Chondrocyte (in vitro differentiated cells): ENCODE measurements at regions not wholly inside any gene's neighbourhood (a gene's known extent, or its start where the extent isn't known, plus 50 kb on each side); places are given as distances from the start of the nearest gene placed in this dataset.
A peak's percentile ranks its signal among the peaks of the same experiment; 100 is the strongest.

ENCODE experiments used
- DNase-seq: peaks from one replicate; pipeline ENCODE4 v3.0.0; 2021; ENCODE audit warnings: mixed read lengths, low spot score
- H3K27ac Mint-ChIP-seq: one replicate; pipeline ENCODE4 v1.8.0; 2021; ENCODE audit warnings: mild to moderate bottlenecking, moderate library complexity, mixed read lengths; ENCODE audit not compliant: unreplicated experiment
- H3K27me3 Mint-ChIP-seq: 2 replicates; pipeline ENCODE4 v1.8.0; 2021; ENCODE audit warnings: low read depth, mixed read lengths
- H3K36me3 Mint-ChIP-seq: 2 replicates; pipeline ENCODE4 v1.8.0; 2021; ENCODE audit warnings: low read depth, mixed read lengths
- H3K4me1 Mint-ChIP-seq: 2 replicates; pipeline ENCODE4 v1.8.0; 2021; ENCODE audit warnings: low read depth, mild to moderate bottlenecking, mixed read lengths
- H3K4me3 Mint-ChIP-seq: one replicate; pipeline ENCODE4 v1.8.0; 2021; ENCODE audit warnings: mild to moderate bottlenecking, moderate library complexity, mixed read lengths; ENCODE audit not compliant: unreplicated experiment
- H3K9me3 Mint-ChIP-seq: 2 replicates; pipeline ENCODE4 v1.8.0; 2021; ENCODE audit warnings: low read depth, mixed read lengths
- TF ChIP-seq, protein P1 (sequence below): fragments of 200-600 bp; sonication (generic); IDR thresholded peaks from 2 replicates; pipeline ENCODE4 v1.5.0; 2021; ENCODE audit warnings: antibody characterized with exemption, mild to moderate bottlenecking, moderate library complexity

DNA sequence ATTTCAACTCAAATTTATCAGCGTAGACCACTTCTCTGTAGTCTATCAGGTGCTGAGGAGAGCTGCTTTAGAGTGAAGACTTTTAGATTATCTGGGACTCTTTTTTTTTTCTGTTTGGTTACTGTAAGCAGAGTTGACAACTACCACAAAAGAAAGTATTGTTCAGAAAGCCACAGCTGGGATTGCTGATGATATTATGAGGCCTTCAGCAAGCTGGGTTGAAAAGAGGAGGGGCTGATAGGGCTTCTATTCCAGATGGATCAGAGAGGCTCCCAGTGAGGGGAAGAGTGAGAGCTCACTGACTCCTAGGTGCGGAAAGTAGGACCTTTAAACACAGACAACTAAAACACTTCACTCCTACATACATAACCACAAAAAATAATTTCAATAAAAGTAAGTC, 188.5 kb upstream of the FERD3L start:
- Mint-ChIP-seq H3K27ac (no peak overlapping the region), H3K9me3 (no peaks in the 10 kb centered on the region), H3K4me1 (peaks cover 8% of the 10 kb centered on the region), H3K4me3 (no peak overlapping the region), H3K36me3 (no peaks in the 10 kb centered on the region), H3K27me3 (no peaks in the 10 kb centered on the region)
- TF ChIP-seq, protein P1, sequence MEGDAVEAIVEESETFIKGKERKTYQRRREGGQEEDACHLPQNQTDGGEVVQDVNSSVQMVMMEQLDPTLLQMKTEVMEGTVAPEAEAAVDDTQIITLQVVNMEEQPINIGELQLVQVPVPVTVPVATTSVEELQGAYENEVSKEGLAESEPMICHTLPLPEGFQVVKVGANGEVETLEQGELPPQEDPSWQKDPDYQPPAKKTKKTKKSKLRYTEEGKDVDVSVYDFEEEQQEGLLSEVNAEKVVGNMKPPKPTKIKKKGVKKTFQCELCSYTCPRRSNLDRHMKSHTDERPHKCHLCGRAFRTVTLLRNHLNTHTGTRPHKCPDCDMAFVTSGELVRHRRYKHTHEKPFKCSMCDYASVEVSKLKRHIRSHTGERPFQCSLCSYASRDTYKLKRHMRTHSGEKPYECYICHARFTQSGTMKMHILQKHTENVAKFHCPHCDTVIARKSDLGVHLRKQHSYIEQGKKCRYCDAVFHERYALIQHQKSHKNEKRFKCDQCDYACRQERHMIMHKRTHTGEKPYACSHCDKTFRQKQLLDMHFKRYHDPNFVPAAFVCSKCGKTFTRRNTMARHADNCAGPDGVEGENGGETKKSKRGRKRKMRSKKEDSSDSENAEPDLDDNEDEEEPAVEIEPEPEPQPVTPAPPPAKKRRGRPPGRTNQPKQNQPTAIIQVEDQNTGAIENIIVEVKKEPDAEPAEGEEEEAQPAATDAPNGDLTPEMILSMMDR, result no peak
- DNase-seq, result no peak

DNA sequence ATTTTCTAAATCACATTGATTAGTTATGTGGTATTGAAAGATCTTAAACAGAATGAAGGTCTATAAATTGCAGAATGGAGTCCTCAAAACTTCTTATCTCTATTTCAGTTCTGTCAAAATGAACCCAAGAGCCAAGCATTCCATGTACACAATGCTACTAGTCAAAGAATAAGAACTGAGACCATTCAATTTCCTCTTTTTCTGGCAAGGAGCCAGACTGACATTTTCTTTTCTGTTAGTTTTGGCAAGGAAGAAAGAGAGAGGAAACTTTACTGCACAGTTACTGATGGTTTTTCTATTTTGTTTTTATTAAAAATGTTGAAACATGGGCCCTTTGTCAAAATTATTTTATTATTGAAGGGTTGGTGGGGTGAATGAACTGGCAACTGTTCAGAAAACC, 181.8 kb upstream of the FERD3L start:
- Mint-ChIP-seq H3K4me1 (peaks cover 33% of the 10 kb centered on the region), H3K27ac (peak overlapping the region; percentile 8), H3K4me3 (no peak overlapping the region), H3K9me3 (no peaks in the 10 kb centered on the region), H3K36me3 (no peaks in the 10 kb centered on the region), H3K27me3 (no peaks in the 10 kb centered on the region)
- TF ChIP-seq, protein P1, result no peak
- no peak for DNase-seq

DNA sequence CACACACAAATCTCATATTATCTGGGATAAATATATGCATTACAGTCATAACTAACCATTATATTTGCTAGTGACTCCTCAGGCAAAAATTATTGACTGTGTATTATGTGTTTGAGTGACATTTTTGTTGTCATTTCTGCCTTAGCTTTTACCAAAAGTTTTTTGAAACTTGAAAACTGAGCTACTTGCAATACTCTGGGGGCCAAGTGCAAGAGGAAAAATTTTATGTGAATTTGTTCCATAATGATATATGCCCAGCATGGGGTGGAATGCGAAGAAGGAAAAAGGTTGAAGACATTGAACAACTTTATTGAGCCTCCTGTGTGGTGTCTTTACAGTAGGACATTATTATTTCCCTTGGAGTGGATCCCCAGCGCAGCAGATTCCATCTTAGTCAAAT, 176.8 kb upstream of the FERD3L start:
- no peak overlapping the region for H3K4me3 Mint-ChIP-seq
- DNase-seq, result no peak
- no peaks in the 10 kb centered on the region for H3K36me3 Mint-ChIP-seq
- H3K4me1 Mint-ChIP-seq, result peaks cover 21% of the 10 kb centered on the region
- no peaks in the 10 kb centered on the region for H3K27me3 Mint-ChIP-seq
- H3K27ac Mint-ChIP-seq, result peak overlapping the region; percentile 35
- no peaks in the 10 kb centered on the region for H3K9me3 Mint-ChIP-seq
- TF ChIP-seq, protein P1, result no peak

DNA sequence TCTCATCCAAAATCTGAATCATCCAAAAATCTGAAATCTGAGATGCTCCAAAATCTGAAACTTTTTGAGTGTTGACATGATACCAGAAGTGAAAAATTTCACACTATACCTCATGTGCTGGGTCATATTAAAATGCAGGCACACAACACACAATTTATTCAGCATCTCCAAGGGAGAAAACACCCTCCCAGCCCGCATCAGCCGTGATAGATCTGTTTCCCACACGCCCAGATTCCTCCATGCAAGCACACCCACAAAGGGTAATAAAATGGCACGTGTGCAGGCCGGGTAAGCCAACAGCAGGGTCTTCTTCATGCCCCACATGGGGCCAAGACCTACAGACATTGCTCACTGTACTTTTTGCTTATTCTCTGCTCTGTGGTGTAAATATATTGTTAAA, 173.1 kb upstream of the FERD3L start:
- H3K9me3 Mint-ChIP-seq, result no peaks in the 10 kb centered on the region
- TF ChIP-seq, protein P1, result no peak
- H3K4me3 Mint-ChIP-seq, result no peak overlapping the region
- no peaks in the 10 kb centered on the region for H3K36me3 Mint-ChIP-seq
- no peaks in the 10 kb centered on the region for H3K27me3 Mint-ChIP-seq
- peaks cover 16% of the 10 kb centered on the region for H3K4me1 Mint-ChIP-seq
- no peak for DNase-seq
- H3K27ac Mint-ChIP-seq, result no peak overlapping the region

DNA sequence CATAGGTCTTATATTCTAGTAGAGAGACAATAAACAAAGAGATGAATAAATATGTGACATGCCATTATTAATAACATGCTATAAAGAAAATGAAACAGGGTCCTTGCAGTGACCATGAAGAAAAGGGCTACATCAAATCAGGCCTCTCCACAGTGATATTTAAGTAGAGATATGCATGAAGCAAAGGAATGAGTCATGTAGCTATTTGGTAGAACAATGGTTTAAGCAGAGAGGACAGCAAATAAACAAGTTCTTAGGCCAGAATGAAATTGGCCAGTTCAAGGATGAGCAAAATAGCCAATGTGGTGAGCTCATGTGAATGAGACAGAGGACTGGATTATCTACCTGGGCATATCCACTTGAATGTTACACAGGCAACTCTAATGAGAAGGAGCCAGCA, 172.2 kb upstream of the FERD3L start:
- no peak for DNase-seq
- no peaks in the 10 kb centered on the region for H3K9me3 Mint-ChIP-seq
- H3K4me1 Mint-ChIP-seq, result peaks cover 12% of the 10 kb centered on the region
- H3K27ac Mint-ChIP-seq, result no peak overlapping the region
- no peaks in the 10 kb centered on the region for H3K27me3 Mint-ChIP-seq
- no peaks in the 10 kb centered on the region for H3K36me3 Mint-ChIP-seq
- TF ChIP-seq, protein P1, result no peak
- H3K4me3 Mint-ChIP-seq, result no peak overlapping the region
